Panc1 (cell line): ENCODE measurements at regions not wholly inside any gene's neighbourhood (a gene's known extent, or its start where the extent isn't known, plus 50 kb on each side); places are given as distances from the start of the nearest gene placed in this dataset.
"Not testable (repeated sequence)": the region's sequence is repeated elsewhere in the genome, so short reads cannot be mapped to it uniquely, and the experiment has no call there.

Source experiments
- ATAC-seq: fragments of 200-7000 bp; cut with Tn5 transposase; 2 replicates; pipeline ENCODE4 v1.9.1; 2020; ENCODE audit warnings: mild to moderate bottlenecking, moderate library complexity
- BruUV-seq: library from RNA; stranded (reverse); fragments of 400-500 nt; replicated peaks from 2 replicates; lab custom pipeline; 2021; lab: Mats Ljungman, UMichigan
- CTCF ChIA-PET: fragments of 300-600 bp; sonication (Branson Sonifier 250); formaldehyde crosslinking; loops from one replicate; lab custom pipeline; 2022; ENCODE audit warnings: antibody characterized with exemption; lab: Charles Lee
- POLR2A ChIA-PET: fragments of 300-600 bp; sonication (Branson Sonifier 250); formaldehyde crosslinking; loops from one replicate; lab custom pipeline; 2022; ENCODE audit warnings: antibody characterized with exemption; lab: Charles Lee
- DNase-seq: peaks from one replicate; pipeline ENCODE4 v3.0.0-alpha.2; 2010; ENCODE audit warnings: low read depth, low spot score
- H3K27ac ChIP-seq: 2 replicates; pipeline ENCODE4 v1.5.1; 2011; ENCODE audit warnings: mild to moderate bottlenecking, low read length, inconsistent platforms
- H3K27me3 ChIP-seq: fragments of 200-500 bp; sonication (Bioruptor generic); 2 replicates; pipeline ENCODE4 v1.6.0; 2014; ENCODE audit warnings: low read length, inconsistent platforms; ENCODE audit not compliant: control insufficient read depth, insufficient read depth
- H3K36me3 ChIP-seq: fragments of 200-500 bp; sonication (Bioruptor generic); 2 replicates; pipeline ENCODE4 v1.5.1; 2014; ENCODE audit warnings: inconsistent platforms, mild to moderate bottlenecking, low read length, moderate library complexity; ENCODE audit not compliant: control insufficient read depth, insufficient read depth
- H3K4me1 ChIP-seq: 2 replicates; pipeline ENCODE4 v1.5.1; 2011; ENCODE audit warnings: inconsistent platforms, mild to moderate bottlenecking, low read length, moderate library complexity; ENCODE audit not compliant: control insufficient read depth, insufficient read depth
- H3K4me3 ChIP-seq, 2 experiments: 2 replicates each; pipeline ENCODE4 v1.5.1; 2011 to 2012; ENCODE audit warnings: low read depth in 2 of 2, low read length in 2 of 2, mild to moderate bottlenecking in 2 of 2, inconsistent platforms in 1 of 2, moderate library complexity in 1 of 2
- H3K9me3 ChIP-seq: fragments of 200-500 bp; sonication (Bioruptor generic); 2 replicates; pipeline ENCODE4 v1.5.1; 2014; ENCODE audit warnings: low read depth, mild to moderate bottlenecking, inconsistent platforms, low read length, moderate library complexity; ENCODE audit not compliant: control insufficient read depth, insufficient read depth
- CTCF ChIP-seq: fragments of 450-650 bp; IDR thresholded peaks from 2 replicates; pipeline ENCODE4 v1.5.1; 2017; ENCODE audit warnings: mild to moderate bottlenecking
- POLR2AphosphoS5 ChIP-seq: IDR thresholded peaks from 2 replicates; pipeline ENCODE4 v1.6.1; 2012; ENCODE audit warnings: mild to moderate bottlenecking, low read depth, low read length, moderate library complexity
- REST ChIP-seq, 2 experiments: IDR thresholded peaks; 2 replicates each; pipeline ENCODE4 v1.6.1; 2011 to 2012; ENCODE audit warnings: low read depth in 2 of 2, control low read depth in 1 of 2, low read length in 1 of 2, mild to moderate bottlenecking in 1 of 2, moderate library complexity in 1 of 2; ENCODE audit not compliant: insufficient read depth in 1 of 2
- SIN3A ChIP-seq: IDR thresholded peaks from 2 replicates; pipeline ENCODE4 v1.6.1; 2012; ENCODE audit warnings: low read depth, mild to moderate bottlenecking, low read length, moderate library complexity, borderline replicate concordance; ENCODE audit not compliant: insufficient read depth
- TCF7L2 ChIP-seq: IDR thresholded peaks from 2 replicates; pipeline ENCODE4 v1.6.1; 2011; ENCODE audit warnings: mild to moderate bottlenecking, low read depth, low read length, inconsistent platforms
- in situ Hi-C: cut with HindIII; loops from 2 replicates; pipeline ENCODE4 v1.10.0; 2016; ENCODE audit warnings: low sequenced_read_pairs, low pct_unique_long_range_greater_than_20kb
- intact Hi-C: fragments of 100-400 bp; cut with micrococcal nuclease; formaldehyde crosslinking; loops from one replicate; pipeline ENCODE4 v1.10.0; 2022; ENCODE audit not compliant: unreplicated experiment

DNA sequence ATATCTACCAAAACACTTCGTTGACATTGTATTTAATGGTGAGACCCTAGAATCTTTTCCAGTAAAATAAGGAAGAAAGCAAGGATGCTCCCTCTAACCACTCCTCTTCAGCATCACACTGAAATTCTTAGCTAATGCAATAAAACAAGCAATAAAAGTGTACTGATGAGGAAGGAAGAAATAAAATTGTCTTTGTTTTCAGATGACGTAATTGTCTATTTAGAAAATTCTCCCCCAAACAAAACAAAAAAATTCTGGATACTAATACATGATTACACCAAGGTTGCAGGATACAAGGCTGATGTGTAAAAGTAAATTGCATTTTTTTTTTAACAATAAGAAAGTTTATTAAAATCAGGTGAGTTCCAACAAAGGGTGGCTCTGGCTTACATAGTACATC, 205.0 kb upstream of the SSTR4 start:
- no TSS peak for BruUV-seq
- ChIA-PET POLR2A (no interaction called here), CTCF (no interaction called here)
- in situ Hi-C loops (no loop called here), intact Hi-C loops (no loop called here)
- TF ChIP-seq POLR2AphosphoS5, result no peak
- no peak for TF ChIP-seq REST (IDR thresholded peaks at IDR 0.05; ENCODE audit: insufficient read depth in 1 of 2, low read depth in 2 of 2, low read length in 1 of 2)
- no peak for TF ChIP-seq TCF7L2
- TF ChIP-seq CTCF, result no peak
- no peak for TF ChIP-seq SIN3A
- H3K9me3 ChIP-seq, result no peaks in the 10 kb centered on the region
- no peak overlapping the region for H3K27ac ChIP-seq
- H3K4me1 ChIP-seq, result no peaks in the 10 kb centered on the region
- DNase-seq (no peak), ATAC-seq (no peak)
- H3K27me3 ChIP-seq, result no peaks in the 10 kb centered on the region
- H3K4me3 ChIP-seq, result no peak overlapping the region
- H3K36me3 ChIP-seq, result no peaks in the 10 kb centered on the region

GRCh38 chr20:22830715-22831114, 204.4 kb upstream of the SSTR4 start:
- H3K4me3 ChIP-seq, CTCF ChIA-PET, DNase-seq, H3K36me3 ChIP-seq, intact Hi-C loops, H3K9me3 ChIP-seq, H3K27ac ChIP-seq, BruUV-seq, POLR2A ChIA-PET, H3K27me3 ChIP-seq, ATAC-seq, in situ Hi-C loops, H3K4me1 ChIP-seq: not testable (repeated sequence)

GRCh38 chr20:22833851-22834250, 201.3 kb upstream of the SSTR4 start:
- no TSS peak for BruUV-seq
- ChIA-PET CTCF (no interaction called here), POLR2A (no interaction called here)
- no peaks in the 10 kb centered on the region for H3K36me3 ChIP-seq
- intact Hi-C loops (no loop called here), in situ Hi-C loops (no loop called here)
- no peak for ATAC-seq
- no peak for TF ChIP-seq SIN3A
- no peak for TF ChIP-seq POLR2AphosphoS5
- no peak for TF ChIP-seq TCF7L2
- TF ChIP-seq CTCF, result no peak
- TF ChIP-seq REST (IDR thresholded peaks at IDR 0.05; ENCODE audit: insufficient read depth in 1 of 2, low read depth in 2 of 2, low read length in 1 of 2), result no peak
- no peak overlapping the region for H3K4me3 ChIP-seq
- no peaks in the 10 kb centered on the region for H3K4me1 ChIP-seq
- no peak for DNase-seq
- no peaks in the 10 kb centered on the region for H3K27me3 ChIP-seq
- no peaks in the 10 kb centered on the region for H3K9me3 ChIP-seq
- H3K27ac ChIP-seq, result no peak overlapping the region
